Activated CD4-positive, alpha-beta T cell treated with anti-CD3 and anti-CD28 coated beads, Interleukin-2, amount 10 ng/mL, durations not matched to agents 24 days and 14 days (primary cell): ENCODE measurements at regions not wholly inside any gene's neighbourhood (a gene's known extent, or its start where the extent isn't known, plus 50 kb on each side); places are given as distances from the start of the nearest gene placed in this dataset.

Experiments
- DNase-seq: peaks from one replicate; pipeline ENCODE4 v3.0.0; 2022
- H3K27ac Mint-ChIP-seq: one replicate; pipeline ENCODE4 v1.8.0; 2022; ENCODE audit warnings: mild to moderate bottlenecking, mixed read lengths
- H3K27me3 Mint-ChIP-seq: one replicate; pipeline ENCODE4 v1.8.0; 2022; ENCODE audit warnings: mixed read lengths
- H3K36me3 Mint-ChIP-seq: one replicate; pipeline ENCODE4 v1.8.0; 2022; ENCODE audit warnings: low read depth, mild to moderate bottlenecking, mixed read lengths
- H3K4me1 Mint-ChIP-seq: one replicate; pipeline ENCODE4 v1.8.0; 2021; ENCODE audit warnings: mixed read lengths
- H3K4me3 Mint-ChIP-seq: one replicate; pipeline ENCODE4 v1.8.0; 2022; ENCODE audit warnings: mild to moderate bottlenecking, moderate library complexity, mixed read lengths
- H3K9me3 Mint-ChIP-seq: one replicate; pipeline ENCODE4 v1.8.0; 2021; ENCODE audit warnings: mixed read lengths
- intact Hi-C: fragments of 100-400 bp; cut with micrococcal nuclease; formaldehyde crosslinking; loops from one replicate; pipeline ENCODE4 v1.15.1; 2023

DNA sequence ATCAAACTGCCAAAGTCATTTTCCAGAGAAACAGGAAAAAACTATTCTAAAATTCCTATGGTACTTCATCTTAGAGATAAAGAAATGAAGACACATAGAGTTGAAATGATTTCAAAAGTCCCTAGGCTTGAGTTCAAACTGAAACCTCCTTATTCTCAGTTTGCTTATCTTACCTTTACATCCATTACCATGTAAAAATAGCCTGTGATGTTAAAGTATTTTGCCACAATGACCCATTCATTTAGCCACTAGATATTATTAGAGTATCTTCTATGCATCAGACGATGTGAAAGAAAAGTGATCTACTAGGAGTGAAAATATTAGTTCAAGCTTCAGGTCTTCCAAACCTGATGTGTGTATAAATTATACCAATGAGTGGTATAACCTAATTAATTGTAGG is 55.1 kb upstream of the TTC14 start:
- Mint-ChIP-seq H3K27me3 (no peaks in the 10 kb centered on the region), H3K27ac (no peak overlapping the region), H3K9me3 (peaks cover 4% of the 10 kb centered on the region), H3K4me1 (no peaks in the 10 kb centered on the region), H3K4me3 (no peak overlapping the region), H3K36me3 (no peaks in the 10 kb centered on the region)
- intact Hi-C loops = no loop called here
- no peak for DNase-seq

DNA sequence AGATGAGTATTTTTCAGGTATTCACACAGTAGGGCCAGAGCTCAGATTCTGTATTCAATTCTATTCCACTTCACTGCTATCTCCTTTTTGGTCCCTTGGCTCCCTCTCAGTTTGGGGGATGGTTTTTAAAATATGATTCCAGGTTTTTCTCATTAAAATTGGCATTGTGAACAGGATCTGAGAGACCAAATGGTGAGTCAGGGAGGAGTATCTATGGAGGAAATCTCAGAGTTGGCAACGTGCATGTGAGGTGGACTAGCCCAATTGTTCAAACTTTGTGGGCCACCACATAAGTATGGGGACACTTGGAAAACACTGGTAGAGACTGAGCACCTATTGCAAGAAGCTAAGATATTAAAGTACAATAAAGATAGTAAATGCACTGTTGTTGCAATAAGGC is 53.9 kb upstream of the TTC14 start:
- H3K27me3 Mint-ChIP-seq = no peaks in the 10 kb centered on the region
- no peaks in the 10 kb centered on the region for H3K4me1 Mint-ChIP-seq
- H3K9me3 Mint-ChIP-seq = no peaks in the 10 kb centered on the region

More for the DNA sequence above, 53.9 kb upstream of the TTC14 start:
- no peak for DNase-seq
- H3K4me3 Mint-ChIP-seq = no peak overlapping the region
- intact Hi-C loops = no loop called here
- no peaks in the 10 kb centered on the region for H3K36me3 Mint-ChIP-seq
- no peak overlapping the region for H3K27ac Mint-ChIP-seq
